Brain pericyte (primary cell): ENCODE measurements at regions not wholly inside any gene's neighbourhood (a gene's known extent, or its start where the extent isn't known, plus 50 kb on each side); places are given as distances from the start of the nearest gene placed in this dataset.

Experiments
- DNase-seq: peaks from one replicate; pipeline ENCODE4 v3.0.0-alpha.2; 2012; ENCODE audit warnings: low read depth, low spot score

GRCh38 chr13:55660851-55661250 is 1479.9 kb upstream of the PRR20A start:
- DNase-seq: no peak

GRCh38 chr13:55661505-55661904 is 1479.2 kb upstream of the PRR20A start:
- no peak for DNase-seq

- no peak for DNase-seq
Measured at GRCh38 chr13:55664178-55664577, 1476.5 kb upstream of the PRR20A start.

- no peak for DNase-seq
Measured at GRCh38 chr13:55669051-55669450, 1471.7 kb upstream of the PRR20A start.

- no peak for DNase-seq
Measured at GRCh38 chr13:55673910-55674309, 1466.8 kb upstream of the PRR20A start.

GRCh38 chr13:55682776-55683175 is 1457.9 kb upstream of the PRR20A start:
- no peak for DNase-seq

GRCh38 chr13:55705526-55705925 is 1435.2 kb upstream of the PRR20A start:
- DNase-seq: no peak

GRCh38 chr13:55705971-55706370 is 1434.7 kb upstream of the PRR20A start:
- no peak for DNase-seq

GRCh38 chr13:55714120-55714519 is 1426.6 kb upstream of the PRR20A start:
- no peak for DNase-seq

- DNase-seq: no peak
Measured at GRCh38 chr13:55727683-55728082, 1413.0 kb upstream of the PRR20A start.

- DNase-seq: no peak
Measured at GRCh38 chr13:55728247-55728646, 1412.5 kb upstream of the PRR20A start.

GRCh38 chr13:55745828-55746227 is 1394.9 kb upstream of the PRR20A start:
- no peak for DNase-seq

- no peak for DNase-seq
Measured at GRCh38 chr13:55761986-55762385, 1378.7 kb upstream of the PRR20A start.

GRCh38 chr13:55777612-55778011 is 1363.1 kb upstream of the PRR20A start:
- no peak for DNase-seq

- DNase-seq: no peak
Measured at GRCh38 chr13:55783841-55784240, 1356.9 kb upstream of the PRR20A start.

GRCh38 chr13:55788548-55788947 is 1352.2 kb upstream of the PRR20A start:
- DNase-seq: no peak

- DNase-seq: no peak
Measured at GRCh38 chr13:55792544-55793193, 1348.0 kb upstream of the PRR20A start.

GRCh38 chr13:55815458-55816033 is 1325.2 kb upstream of the PRR20A start:
- DNase-seq: no peak

- no peak for DNase-seq
Measured at GRCh38 chr13:55816976-55817601, 1323.6 kb upstream of the PRR20A start.

- DNase-seq: no peak
Measured at GRCh38 chr13:55820817-55821216, 1319.9 kb upstream of the PRR20A start.

- no peak for DNase-seq
Measured at GRCh38 chr13:55869648-55870047, 1271.1 kb upstream of the PRR20A start.

- no peak for DNase-seq
Measured at GRCh38 chr13:55887561-55887960, 1253.2 kb upstream of the PRR20A start.

GRCh38 chr13:55893540-55893939 is 1247.2 kb upstream of the PRR20A start:
- no peak for DNase-seq
